ENCODE measurements at regions not wholly inside any gene's neighbourhood (a gene's known extent, or its start where the extent isn't known, plus 50 kb on each side); places are given as distances from the start of the nearest gene placed in this dataset.

DNA sequence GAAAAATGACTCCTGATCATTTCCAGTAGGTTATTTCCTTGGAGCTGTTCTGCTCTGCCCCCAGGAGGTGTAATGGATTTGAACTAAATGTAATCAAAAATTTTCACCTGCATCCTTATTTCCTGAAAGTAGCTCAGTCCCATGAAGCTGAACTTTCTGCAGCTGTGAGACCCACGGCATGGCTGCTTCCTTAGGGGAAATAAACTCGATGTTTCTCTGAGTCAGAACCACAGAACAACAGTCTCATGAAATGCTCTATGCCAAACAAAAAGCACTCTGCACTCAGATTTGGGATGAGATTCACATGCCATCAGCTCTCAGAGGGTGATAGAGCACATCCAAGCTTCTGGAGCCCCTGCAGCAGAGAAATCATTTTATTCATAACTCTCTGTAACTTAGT lies 224.1 kb upstream of the PLEKHG7 start:
- Histone ChIP-seq H3K9me2 (replicated peaks; ENCODE audit: low read length) (no peaks in the 10 kb centered on the region; the same call in 1 of the 2 replicates), H3K9ac (ENCODE audit: low read length) (no peak overlapping the region), H3K4me2 (ENCODE audit: low read length) (no peak overlapping the region), H3F3A (ENCODE audit: low read length, unreplicated experiment) (no peaks in the 10 kb centered on the region), H3K27me3 (ENCODE audit: low read length) (no peaks in the 10 kb centered on the region), H4K20me1 (ENCODE audit: low read length) (no peaks in the 10 kb centered on the region), H3K9me3 (ENCODE audit: low read length) (no peaks in the 10 kb centered on the region), H2AFZ (ENCODE audit: low read length) (no peak overlapping the region), H3K79me2 (ENCODE audit: low read length) (no peaks in the 10 kb centered on the region), H3K36me3 (ENCODE audit: low read depth, low read length) (no peaks in the 10 kb centered on the region), H3K4me3 (ENCODE audit: low read length) (no peak overlapping the region), H3K4me1 (ENCODE audit: insufficient read depth, low read length) (no peaks in the 10 kb centered on the region), H3K27ac (ENCODE audit: low read length) (no peak overlapping the region)
- ChIA-PET POLR2A (ENCODE audit: unreplicated experiment) (no interaction called here), CTCF (no interaction called here)
- intact Hi-C loops (cut with micrococcal nuclease): no loop called here
- TF ChIP-seq, protein P1, sequence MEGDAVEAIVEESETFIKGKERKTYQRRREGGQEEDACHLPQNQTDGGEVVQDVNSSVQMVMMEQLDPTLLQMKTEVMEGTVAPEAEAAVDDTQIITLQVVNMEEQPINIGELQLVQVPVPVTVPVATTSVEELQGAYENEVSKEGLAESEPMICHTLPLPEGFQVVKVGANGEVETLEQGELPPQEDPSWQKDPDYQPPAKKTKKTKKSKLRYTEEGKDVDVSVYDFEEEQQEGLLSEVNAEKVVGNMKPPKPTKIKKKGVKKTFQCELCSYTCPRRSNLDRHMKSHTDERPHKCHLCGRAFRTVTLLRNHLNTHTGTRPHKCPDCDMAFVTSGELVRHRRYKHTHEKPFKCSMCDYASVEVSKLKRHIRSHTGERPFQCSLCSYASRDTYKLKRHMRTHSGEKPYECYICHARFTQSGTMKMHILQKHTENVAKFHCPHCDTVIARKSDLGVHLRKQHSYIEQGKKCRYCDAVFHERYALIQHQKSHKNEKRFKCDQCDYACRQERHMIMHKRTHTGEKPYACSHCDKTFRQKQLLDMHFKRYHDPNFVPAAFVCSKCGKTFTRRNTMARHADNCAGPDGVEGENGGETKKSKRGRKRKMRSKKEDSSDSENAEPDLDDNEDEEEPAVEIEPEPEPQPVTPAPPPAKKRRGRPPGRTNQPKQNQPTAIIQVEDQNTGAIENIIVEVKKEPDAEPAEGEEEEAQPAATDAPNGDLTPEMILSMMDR (conservative IDR thresholded peaks at IDR 0.05; ENCODE audit: low read depth, low read length): no peak
- TF ChIP-seq EZH2 (IDR thresholded peaks at IDR 0.05; ENCODE audit: low read length, unreplicated experiment) (no peak), EZH2phosphoT487 (IDR thresholded peaks at IDR 0.05; ENCODE audit: borderline replicate concordance, low read length) (no peak)
- no TSS peak for BruUV-seq (replicated peaks)
- no peak for ATAC-seq
- no peak for DNase-seq

DNA sequence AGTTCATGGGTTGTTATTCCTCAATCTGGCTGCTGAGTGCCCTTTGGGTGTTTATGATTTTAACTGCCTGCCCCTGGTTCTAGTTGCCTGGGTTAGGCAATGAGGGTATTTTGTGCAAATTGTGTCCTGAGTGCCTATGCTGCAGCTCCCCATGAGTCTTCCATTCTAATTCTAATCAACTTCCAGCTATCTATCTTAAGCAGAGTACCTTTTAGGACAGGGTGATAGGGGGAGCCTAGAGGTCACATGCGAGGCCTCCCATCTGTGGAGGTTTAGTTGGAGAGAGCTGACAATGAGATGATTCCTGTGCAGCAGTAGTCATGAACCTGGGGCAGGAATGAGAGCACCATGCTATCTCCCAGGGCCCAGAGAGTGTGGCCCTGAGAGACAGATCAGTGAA lies 225.9 kb upstream of the PLEKHG7 start:
- Histone ChIP-seq H3K79me2 (ENCODE audit: low read length) (no peaks in the 10 kb centered on the region), H2AFZ (ENCODE audit: low read length) (no peak overlapping the region), H3K4me3 (ENCODE audit: low read length) (no peak overlapping the region), H3F3A (ENCODE audit: low read length, unreplicated experiment) (no peaks in the 10 kb centered on the region), H3K9me3 (ENCODE audit: low read length) (no peaks in the 10 kb centered on the region), H3K9me2 (replicated peaks; ENCODE audit: low read length) (no peaks in the 10 kb centered on the region; the same call in 1 of the 2 replicates), H3K9ac (ENCODE audit: low read length) (no peak overlapping the region), H3K27ac (ENCODE audit: low read length) (no peak overlapping the region), H3K27me3 (ENCODE audit: low read length) (no peaks in the 10 kb centered on the region), H4K20me1 (ENCODE audit: low read length) (no peaks in the 10 kb centered on the region), H3K4me2 (ENCODE audit: low read length) (no peak overlapping the region), H3K36me3 (ENCODE audit: low read depth, low read length) (no peaks in the 10 kb centered on the region), H3K4me1 (ENCODE audit: insufficient read depth, low read length) (no peaks in the 10 kb centered on the region)
- ChIA-PET POLR2A (ENCODE audit: unreplicated experiment) (no interaction called here), CTCF (no interaction called here)
- no peak for TF ChIP-seq EZH2phosphoT487 (IDR thresholded peaks at IDR 0.05; ENCODE audit: borderline replicate concordance, low read length)
- no peak for TF ChIP-seq EZH2 (IDR thresholded peaks at IDR 0.05; ENCODE audit: low read length, unreplicated experiment)
- TF ChIP-seq, protein P1 (conservative IDR thresholded peaks at IDR 0.05; ENCODE audit: low read depth, low read length): no peak
- no TSS peak for BruUV-seq (replicated peaks)
- intact Hi-C loops (cut with micrococcal nuclease): no loop called here
- DNase-seq (no peak), ATAC-seq (no peak)

DNA sequence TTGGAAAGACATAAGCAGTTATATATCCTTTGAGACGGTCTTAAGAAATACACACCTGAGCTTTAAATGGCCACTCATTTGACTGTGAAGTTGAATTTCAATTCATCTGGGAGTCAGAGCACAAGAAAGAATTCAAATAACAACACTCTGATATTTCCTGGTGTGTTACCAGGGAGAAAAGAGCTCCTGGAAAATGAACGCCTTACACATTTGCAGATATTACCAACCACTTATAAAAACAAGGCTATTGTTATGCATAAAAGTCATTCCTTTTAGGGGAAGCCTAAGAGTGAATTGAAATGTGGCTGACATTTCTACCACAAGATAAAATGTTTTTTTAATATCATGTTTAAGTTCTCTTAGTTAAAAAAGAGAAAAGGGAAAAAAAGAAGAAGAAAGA lies 229.2 kb upstream of the PLEKHG7 start:
- Histone ChIP-seq H2AFZ (ENCODE audit: low read length) (no peak overlapping the region), H3K4me1 (ENCODE audit: insufficient read depth, low read length) (peaks cover 11% of the 10 kb centered on the region), H3K79me2 (ENCODE audit: low read length) (no peaks in the 10 kb centered on the region), H3K9ac (ENCODE audit: low read length) (no peak overlapping the region), H3K4me3 (ENCODE audit: low read length) (no peak overlapping the region), H4K20me1 (ENCODE audit: low read length) (no peaks in the 10 kb centered on the region), H3F3A (ENCODE audit: low read length, unreplicated experiment) (no peaks in the 10 kb centered on the region), H3K27me3 (ENCODE audit: low read length) (no peaks in the 10 kb centered on the region), H3K27ac (ENCODE audit: low read length) (no peak overlapping the region), H3K9me3 (ENCODE audit: low read length) (no peaks in the 10 kb centered on the region), H3K4me2 (ENCODE audit: low read length) (no peak overlapping the region), H3K9me2 (replicated peaks; ENCODE audit: low read length) (no peaks in the 10 kb centered on the region), H3K36me3 (ENCODE audit: low read depth, low read length) (no peaks in the 10 kb centered on the region)
- no peak for ATAC-seq
- no peak for TF ChIP-seq EZH2phosphoT487 (IDR thresholded peaks at IDR 0.05; ENCODE audit: borderline replicate concordance, low read length)
- TF ChIP-seq EZH2 (IDR thresholded peaks at IDR 0.05; ENCODE audit: low read length, unreplicated experiment): no peak
- TF ChIP-seq, protein P1 (conservative IDR thresholded peaks at IDR 0.05; ENCODE audit: low read depth, low read length): no peak
- ChIA-PET POLR2A (ENCODE audit: unreplicated experiment) (no interaction called here), CTCF (no interaction called here)
- intact Hi-C loops (cut with micrococcal nuclease): no loop called here
- BruUV-seq (replicated peaks): no TSS peak
- no peak for DNase-seq
